ENCODE measurements at regions not wholly inside any gene's neighbourhood (a gene's known extent, or its start where the extent isn't known, plus 50 kb on each side); places are given as distances from the start of the nearest gene placed in this dataset.

DNA sequence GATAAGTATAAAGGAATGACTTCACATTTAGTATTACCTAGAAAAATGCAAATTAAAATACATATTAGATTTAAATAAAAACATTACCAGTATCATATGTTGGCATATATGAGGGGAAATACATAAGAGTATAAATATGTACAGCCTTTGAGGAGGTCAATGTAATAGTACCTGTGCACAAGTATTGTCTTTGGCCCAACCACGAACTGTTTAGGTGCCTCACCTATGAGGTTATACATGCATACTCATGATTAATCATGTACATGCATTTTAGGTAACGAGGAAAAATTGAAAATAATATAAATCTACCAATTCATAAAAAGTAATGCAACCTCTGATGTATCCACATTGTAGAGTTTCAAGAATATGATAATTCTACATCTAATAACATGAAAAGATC lies 909.8 kb downstream of the METTL15 start:
- Histone ChIP-seq H3K9ac (ENCODE audit: low read length in 5 of 5) (no peak overlapping the region), H3K36me3 (ENCODE audit: control insufficient read depth in 5 of 5, insufficient read depth in 5 of 5, low read length in 5 of 5) (no peaks in the 10 kb centered on the region), H3K4me1 (ENCODE audit: control insufficient read depth in 5 of 5, insufficient read depth in 5 of 5, low read length in 5 of 5) (no peaks in the 10 kb centered on the region), H3K27ac (ENCODE audit: low read depth, low read length) (no peak overlapping the region), H3K4me3 (ENCODE audit: low read depth in 1 of 5, low read length in 5 of 5) (no peak overlapping the region), H3K9me3 (ENCODE audit: control insufficient read depth in 5 of 5, low read length in 5 of 5) (no peaks in the 10 kb centered on the region), H3K27me3 (ENCODE audit: control insufficient read depth in 5 of 5, insufficient read depth in 4 of 5, low read length in 5 of 5) (no peaks in the 10 kb centered on the region)

GRCh38 chr11:29012507-29012906 lies 904.3 kb downstream of the METTL15 start:
- no peak overlapping the region for H3K9ac ChIP-seq (ENCODE audit: low read length in 5 of 5)
- H3K4me3 ChIP-seq (ENCODE audit: low read depth in 1 of 5, low read length in 5 of 5) = no peak overlapping the region
- no peaks in the 10 kb centered on the region for H3K27me3 ChIP-seq (ENCODE audit: control insufficient read depth in 5 of 5, insufficient read depth in 4 of 5, low read length in 5 of 5)
- H3K36me3 ChIP-seq (ENCODE audit: control insufficient read depth in 5 of 5, insufficient read depth in 5 of 5, low read length in 5 of 5) = no peaks in the 10 kb centered on the region
- no peaks in the 10 kb centered on the region for H3K4me1 ChIP-seq (ENCODE audit: control insufficient read depth in 5 of 5, insufficient read depth in 5 of 5, low read length in 5 of 5)
- H3K9me3 ChIP-seq (ENCODE audit: control insufficient read depth in 5 of 5, low read length in 5 of 5) = no peaks in the 10 kb centered on the region
- H3K27ac ChIP-seq (ENCODE audit: low read depth, low read length) = no peak overlapping the region

DNA sequence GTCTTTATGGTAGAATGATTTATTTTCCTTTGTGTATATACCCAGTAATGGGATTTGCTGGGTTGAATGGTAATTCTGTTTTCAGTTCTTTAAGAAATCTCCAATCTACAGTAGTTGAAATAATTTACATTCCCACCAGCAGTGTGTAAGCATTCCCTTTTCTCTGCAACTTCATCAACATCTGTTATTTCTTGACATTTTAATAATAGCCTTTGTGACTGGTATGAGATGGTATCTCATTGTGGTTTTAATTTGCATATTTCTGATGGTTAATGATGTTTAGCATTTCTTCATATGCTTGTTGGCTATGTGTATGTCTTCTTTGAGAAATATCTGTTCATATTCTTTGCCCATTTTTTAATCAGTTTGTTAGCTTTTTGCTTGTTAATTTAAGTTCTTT lies 901.2 kb downstream of the METTL15 start:
- H3K9ac ChIP-seq (ENCODE audit: low read length in 5 of 5) = no peak overlapping the region
- no peaks in the 10 kb centered on the region for H3K4me1 ChIP-seq (ENCODE audit: control insufficient read depth in 5 of 5, insufficient read depth in 5 of 5, low read length in 5 of 5)
- no peak overlapping the region for H3K4me3 ChIP-seq (ENCODE audit: low read depth in 1 of 5, low read length in 5 of 5)
- H3K27me3 ChIP-seq (ENCODE audit: control insufficient read depth in 5 of 5, insufficient read depth in 4 of 5, low read length in 5 of 5) = no peaks in the 10 kb centered on the region
- no peak overlapping the region for H3K27ac ChIP-seq (ENCODE audit: low read depth, low read length)
- H3K9me3 ChIP-seq (ENCODE audit: control insufficient read depth in 5 of 5, low read length in 5 of 5) = no peaks in the 10 kb centered on the region
- no peaks in the 10 kb centered on the region for H3K36me3 ChIP-seq (ENCODE audit: control insufficient read depth in 5 of 5, insufficient read depth in 5 of 5, low read length in 5 of 5)

- H3K9me3 ChIP-seq (ENCODE audit: control insufficient read depth in 5 of 5, low read length in 5 of 5) = no peaks in the 10 kb centered on the region
- no peak overlapping the region for H3K9ac ChIP-seq (ENCODE audit: low read length in 5 of 5)
- H3K4me3 ChIP-seq (ENCODE audit: low read depth in 1 of 5, low read length in 5 of 5) = no peak overlapping the region
- H3K36me3 ChIP-seq (ENCODE audit: control insufficient read depth in 5 of 5, insufficient read depth in 5 of 5, low read length in 5 of 5) = no peaks in the 10 kb centered on the region
- no peaks in the 10 kb centered on the region for H3K27me3 ChIP-seq (ENCODE audit: control insufficient read depth in 5 of 5, insufficient read depth in 4 of 5, low read length in 5 of 5)
- H3K27ac ChIP-seq (ENCODE audit: low read depth, low read length) = no peak overlapping the region
- H3K4me1 ChIP-seq (ENCODE audit: control insufficient read depth in 5 of 5, insufficient read depth in 5 of 5, low read length in 5 of 5) = no peaks in the 10 kb centered on the region
Observed at GRCh38 chr11:29008481-29008880, 900.3 kb downstream of the METTL15 start.

DNA sequence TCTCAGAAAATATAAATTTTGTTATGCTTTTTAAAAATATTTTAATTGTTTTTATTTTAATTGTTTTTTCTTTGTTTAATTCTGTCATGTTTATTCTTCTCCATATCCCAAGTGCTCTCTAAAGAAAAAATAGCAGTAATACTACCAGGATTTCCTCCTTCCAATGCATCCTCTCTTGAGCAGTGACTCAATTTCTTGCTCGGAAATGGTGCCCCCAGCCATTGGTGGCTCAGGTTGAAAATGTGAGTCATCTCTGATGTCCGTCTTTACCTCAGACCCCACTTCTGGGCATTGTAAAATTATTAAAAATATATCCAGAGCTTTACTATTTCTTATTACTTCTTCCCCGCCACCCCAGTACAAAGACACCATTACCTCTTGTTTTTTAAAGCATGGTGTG lies 898.5 kb downstream of the METTL15 start:
- Histone ChIP-seq H3K4me1 (ENCODE audit: control insufficient read depth in 5 of 5, insufficient read depth in 5 of 5, low read length in 5 of 5) (no peaks in the 10 kb centered on the region), H3K36me3 (ENCODE audit: control insufficient read depth in 5 of 5, insufficient read depth in 5 of 5, low read length in 5 of 5) (no peaks in the 10 kb centered on the region), H3K9me3 (ENCODE audit: control insufficient read depth in 5 of 5, low read length in 5 of 5) (no peaks in the 10 kb centered on the region), H3K9ac (ENCODE audit: low read length in 5 of 5) (no peak overlapping the region), H3K27me3 (ENCODE audit: control insufficient read depth in 5 of 5, insufficient read depth in 4 of 5, low read length in 5 of 5) (no peaks in the 10 kb centered on the region), H3K27ac (ENCODE audit: low read depth, low read length) (no peak overlapping the region), H3K4me3 (ENCODE audit: low read depth in 1 of 5, low read length in 5 of 5) (no peak overlapping the region)

- H3K27me3 ChIP-seq (ENCODE audit: control insufficient read depth in 5 of 5, insufficient read depth in 4 of 5, low read length in 5 of 5) = no peaks in the 10 kb centered on the region
- H3K27ac ChIP-seq (ENCODE audit: low read depth, low read length) = no peak overlapping the region
Observed at GRCh38 chr11:29005401-29005980, 897.3 kb downstream of the METTL15 start.

GRCh38 chr11:29002816-29003215 lies 894.6 kb downstream of the METTL15 start:
- Histone ChIP-seq H3K27ac (ENCODE audit: low read depth, low read length) (no peak overlapping the region), H3K9ac (ENCODE audit: low read length in 5 of 5) (no peak overlapping the region), H3K36me3 (ENCODE audit: control insufficient read depth in 5 of 5, insufficient read depth in 5 of 5, low read length in 5 of 5) (no peaks in the 10 kb centered on the region), H3K4me3 (ENCODE audit: low read depth in 1 of 5, low read length in 5 of 5) (no peak overlapping the region), H3K27me3 (ENCODE audit: control insufficient read depth in 5 of 5, insufficient read depth in 4 of 5, low read length in 5 of 5) (no peaks in the 10 kb centered on the region), H3K9me3 (ENCODE audit: control insufficient read depth in 5 of 5, low read length in 5 of 5) (no peaks in the 10 kb centered on the region), H3K4me1 (ENCODE audit: control insufficient read depth in 5 of 5, insufficient read depth in 5 of 5, low read length in 5 of 5) (no peaks in the 10 kb centered on the region)

More at GRCh38 chr11:29005401-29005980, 897.3 kb downstream of the METTL15 start:
- Histone ChIP-seq H3K4me3 (ENCODE audit: low read depth in 1 of 5, low read length in 5 of 5) (no peak overlapping the region), H3K9me3 (ENCODE audit: control insufficient read depth in 5 of 5, low read length in 5 of 5) (no peaks in the 10 kb centered on the region), H3K36me3 (ENCODE audit: control insufficient read depth in 5 of 5, insufficient read depth in 5 of 5, low read length in 5 of 5) (no peaks in the 10 kb centered on the region), H3K9ac (ENCODE audit: low read length in 5 of 5) (no peak overlapping the region), H3K4me1 (ENCODE audit: control insufficient read depth in 5 of 5, insufficient read depth in 5 of 5, low read length in 5 of 5) (no peaks in the 10 kb centered on the region)

GRCh38 chr11:28999620-29000019 lies 891.4 kb downstream of the METTL15 start:
- Histone ChIP-seq H3K4me3 (ENCODE audit: low read depth in 1 of 5, low read length in 5 of 5) (no peak overlapping the region), H3K4me1 (ENCODE audit: control insufficient read depth in 5 of 5, insufficient read depth in 5 of 5, low read length in 5 of 5) (no peaks in the 10 kb centered on the region), H3K9me3 (ENCODE audit: control insufficient read depth in 5 of 5, low read length in 5 of 5) (no peaks in the 10 kb centered on the region), H3K36me3 (ENCODE audit: control insufficient read depth in 5 of 5, insufficient read depth in 5 of 5, low read length in 5 of 5) (no peaks in the 10 kb centered on the region), H3K27ac (ENCODE audit: low read depth, low read length) (no peak overlapping the region), H3K27me3 (ENCODE audit: control insufficient read depth in 5 of 5, insufficient read depth in 4 of 5, low read length in 5 of 5) (no peaks in the 10 kb centered on the region), H3K9ac (ENCODE audit: low read length in 5 of 5) (no peak overlapping the region)

DNA sequence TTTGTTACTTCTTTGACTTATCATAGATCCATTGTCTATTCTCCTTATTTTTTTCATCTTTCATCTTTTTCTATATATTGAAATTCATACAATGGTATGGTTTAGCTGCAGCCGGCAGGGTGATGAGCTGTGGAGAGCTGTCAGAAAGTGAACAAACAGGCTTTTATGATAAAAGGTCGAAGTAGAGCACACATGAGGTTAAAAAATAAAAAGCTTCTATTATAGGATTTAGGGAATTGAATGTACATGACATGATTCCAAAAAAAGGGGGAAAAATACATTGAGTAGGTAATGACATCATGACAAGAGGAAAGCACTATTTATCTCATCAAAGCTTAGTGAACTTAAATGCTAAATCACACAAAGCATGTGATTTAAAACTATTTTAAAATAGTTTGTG lies 884.8 kb downstream of the METTL15 start:
- Histone ChIP-seq H3K27ac (ENCODE audit: low read depth, low read length) (no peak overlapping the region), H3K9ac (ENCODE audit: low read length in 5 of 5) (no peak overlapping the region), H3K4me3 (ENCODE audit: low read depth in 1 of 5, low read length in 5 of 5) (no peak overlapping the region), H3K27me3 (ENCODE audit: control insufficient read depth in 5 of 5, insufficient read depth in 4 of 5, low read length in 5 of 5) (no peaks in the 10 kb centered on the region), H3K4me1 (ENCODE audit: control insufficient read depth in 5 of 5, insufficient read depth in 5 of 5, low read length in 5 of 5) (no peaks in the 10 kb centered on the region), H3K9me3 (ENCODE audit: control insufficient read depth in 5 of 5, low read length in 5 of 5) (no peaks in the 10 kb centered on the region), H3K36me3 (ENCODE audit: control insufficient read depth in 5 of 5, insufficient read depth in 5 of 5, low read length in 5 of 5) (no peaks in the 10 kb centered on the region)

GRCh38 chr11:28984231-28984630 lies 876.0 kb downstream of the METTL15 start:
- Histone ChIP-seq H3K9ac (ENCODE audit: low read length in 5 of 5) (no peak overlapping the region), H3K4me3 (ENCODE audit: low read depth in 1 of 5, low read length in 5 of 5) (no peak overlapping the region), H3K36me3 (ENCODE audit: control insufficient read depth in 5 of 5, insufficient read depth in 5 of 5, low read length in 5 of 5) (no peaks in the 10 kb centered on the region), H3K9me3 (ENCODE audit: control insufficient read depth in 5 of 5, low read length in 5 of 5) (no peaks in the 10 kb centered on the region), H3K27me3 (ENCODE audit: control insufficient read depth in 5 of 5, insufficient read depth in 4 of 5, low read length in 5 of 5) (no peaks in the 10 kb centered on the region), H3K27ac (ENCODE audit: low read depth, low read length) (no peak overlapping the region), H3K4me1 (ENCODE audit: control insufficient read depth in 5 of 5, insufficient read depth in 5 of 5, low read length in 5 of 5) (no peaks in the 10 kb centered on the region)

- Histone ChIP-seq H3K27me3 (ENCODE audit: control insufficient read depth in 5 of 5, insufficient read depth in 4 of 5, low read length in 5 of 5) (no peaks in the 10 kb centered on the region), H3K36me3 (ENCODE audit: control insufficient read depth in 5 of 5, insufficient read depth in 5 of 5, low read length in 5 of 5) (no peaks in the 10 kb centered on the region), H3K27ac (ENCODE audit: low read depth, low read length) (no peak overlapping the region), H3K4me1 (ENCODE audit: control insufficient read depth in 5 of 5, insufficient read depth in 5 of 5, low read length in 5 of 5) (no peaks in the 10 kb centered on the region), H3K4me3 (ENCODE audit: low read depth in 1 of 5, low read length in 5 of 5) (no peak overlapping the region), H3K9me3 (ENCODE audit: control insufficient read depth in 5 of 5, low read length in 5 of 5) (no peaks in the 10 kb centered on the region), H3K9ac (ENCODE audit: low read length in 5 of 5) (no peak overlapping the region)
Observed at GRCh38 chr11:28983780-28984179, 875.6 kb downstream of the METTL15 start.

All from subcutaneous abdominal adipose tissue (tissue), 5 donors.